ENCODE measurements at regions not wholly inside any gene's neighbourhood (a gene's known extent, or its start where the extent isn't known, plus 50 kb on each side); places are given as distances from the start of the nearest gene placed in this dataset.

- H3K4me3 ChIP-seq (ENCODE audit: low read depth, low read length): no peak overlapping the region
- no peak for DNase-seq (ENCODE audit: low read depth)
- TF ChIP-seq CTCF (IDR thresholded peaks at IDR 0.05; ENCODE audit: low read depth, low read length, missing control alignments): no peak
- in situ Hi-C loops (cut with HindIII; ENCODE audit: low sequenced_read_pairs): no loop called here
Observed at GRCh38 chr1:37244815-37245214, 210.5 kb upstream of the GRIK3 start.

- H3K4me3 ChIP-seq (ENCODE audit: low read depth, low read length): no peak overlapping the region
Observed at GRCh38 chr1:37246631-37247030, 212.3 kb upstream of the GRIK3 start.

GRCh38 chr1:37250371-37250770 lies 216.1 kb upstream of the GRIK3 start:
- H3K4me3 ChIP-seq (ENCODE audit: low read depth, low read length): no peak overlapping the region
- no peak for DNase-seq (ENCODE audit: low read depth)
- in situ Hi-C loops (cut with HindIII; ENCODE audit: low sequenced_read_pairs): no loop called here
- no peak for TF ChIP-seq CTCF (IDR thresholded peaks at IDR 0.05; ENCODE audit: low read depth, low read length, missing control alignments)

More at GRCh38 chr1:37246631-37247030, 212.3 kb upstream of the GRIK3 start:
- TF ChIP-seq CTCF (IDR thresholded peaks at IDR 0.05; ENCODE audit: low read depth, low read length, missing control alignments): no peak
- no peak for DNase-seq (ENCODE audit: low read depth)
- in situ Hi-C loops (cut with HindIII; ENCODE audit: low sequenced_read_pairs): no loop called here

GRCh38 chr1:37255136-37255795 lies 219.1 kb upstream of the ZC3H12A start:
- TF ChIP-seq CTCF (IDR thresholded peaks at IDR 0.05; ENCODE audit: low read depth, low read length, missing control alignments): no peak
- in situ Hi-C loops (cut with HindIII; ENCODE audit: low sequenced_read_pairs): no loop called here
- H3K4me3 ChIP-seq (ENCODE audit: low read depth, low read length): no peak overlapping the region
- DNase-seq (ENCODE audit: low read depth): no peak

- in situ Hi-C loops (cut with HindIII; ENCODE audit: low sequenced_read_pairs): no loop called here
- no peak for TF ChIP-seq CTCF (IDR thresholded peaks at IDR 0.05; ENCODE audit: low read depth, low read length, missing control alignments)
- DNase-seq (ENCODE audit: low read depth): no peak
- H3K4me3 ChIP-seq (ENCODE audit: low read depth, low read length): no peak overlapping the region
Observed at GRCh38 chr1:37255868-37256267, 218.5 kb upstream of the ZC3H12A start.

DNA sequence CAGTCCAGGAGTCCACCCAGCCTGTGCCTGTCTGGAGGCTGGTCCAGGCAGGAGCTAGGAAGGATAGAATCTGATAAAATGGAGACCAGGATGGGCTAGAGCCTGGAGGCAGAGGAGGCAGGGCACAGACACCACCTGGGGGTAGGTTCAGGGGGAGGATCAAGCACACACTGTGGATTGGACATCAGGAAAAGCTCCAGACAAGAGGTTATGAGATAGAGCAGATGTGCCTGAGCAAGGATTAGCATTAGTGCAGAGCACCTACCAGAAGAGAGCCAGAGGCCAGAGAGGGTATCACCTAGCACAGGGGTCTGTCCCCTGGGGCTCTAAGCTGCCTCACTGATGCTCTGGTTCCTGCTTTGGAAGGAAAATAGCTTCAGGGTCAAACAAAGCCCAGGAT lies 216.7 kb upstream of the ZC3H12A start:
- no peak overlapping the region for H3K4me3 ChIP-seq (ENCODE audit: low read depth, low read length)
- no peak for TF ChIP-seq CTCF (IDR thresholded peaks at IDR 0.05; ENCODE audit: low read depth, low read length, missing control alignments)
- no peak for DNase-seq (ENCODE audit: low read depth)
- in situ Hi-C loops (cut with HindIII; ENCODE audit: low sequenced_read_pairs): no loop called here

Data from astrocyte of the cerebellum (primary cell).